Mucosa of descending colon (tissue), 3 donors: ENCODE measurements at regions not wholly inside any gene's neighbourhood (a gene's known extent, or its start where the extent isn't known, plus 50 kb on each side); places are given as distances from the start of the nearest gene placed in this dataset.
"Not testable (repeated sequence)": the region's sequence is repeated elsewhere in the genome, so short reads cannot be mapped to it uniquely, and the experiment has no call there.

Source experiments
- ATAC-seq: fragments of 200-7000 bp; cut with Tn5 transposase; one replicate; pipeline ENCODE4 v1.9.1; 2020; ENCODE audit warnings: mild to moderate bottlenecking, moderate library complexity
- DNase-seq, 3 donors: peaks; one replicate each; pipeline ENCODE4 v3.0.0-alpha.2; 2020
- H3K36me3 ChIP-seq: fragments of 200-600 bp; one replicate; pipeline ENCODE4 v1.8.0; 2021; ENCODE audit warnings: low read depth, mild to moderate bottlenecking
- H3K4me1 ChIP-seq: fragments of 200-600 bp; one replicate; pipeline ENCODE4 v1.8.0; 2021; ENCODE audit warnings: low read depth, mild to moderate bottlenecking
- H3K4me3 ChIP-seq: fragments of 200-600 bp; one replicate; pipeline ENCODE4 v1.8.0; 2021; ENCODE audit warnings: mild to moderate bottlenecking
- H3K9me3 ChIP-seq: fragments of 200-600 bp; one replicate; pipeline ENCODE4 v1.8.0; 2021; ENCODE audit warnings: mild to moderate bottlenecking
- intact Hi-C, 2 donors: fragments of 100-400 bp; cut with DNase I in 1 of 2; cut with micrococcal nuclease in 1 of 2; formaldehyde crosslinking; loops; one replicate each; pipeline versions ENCODE4 v1.11.0 to v1.11.1; 2022; cut with DNase I, micrococcal nuclease
- TF ChIP-seq, protein P1 (sequence below): fragments of 200-600 bp; IDR thresholded peaks from one replicate; pipeline ENCODE4 v1.8.0; 2022; ENCODE audit warnings: antibody characterized with exemption, mild to moderate bottlenecking
- donor health status: DM: no; HTN: no; CAD: no; lungs with moderate emphysema.
- donor health status: DM: no; HTN: no; CAD: no.
- donor health status: DM: no; HTN: yes; CAD: no.

DNA sequence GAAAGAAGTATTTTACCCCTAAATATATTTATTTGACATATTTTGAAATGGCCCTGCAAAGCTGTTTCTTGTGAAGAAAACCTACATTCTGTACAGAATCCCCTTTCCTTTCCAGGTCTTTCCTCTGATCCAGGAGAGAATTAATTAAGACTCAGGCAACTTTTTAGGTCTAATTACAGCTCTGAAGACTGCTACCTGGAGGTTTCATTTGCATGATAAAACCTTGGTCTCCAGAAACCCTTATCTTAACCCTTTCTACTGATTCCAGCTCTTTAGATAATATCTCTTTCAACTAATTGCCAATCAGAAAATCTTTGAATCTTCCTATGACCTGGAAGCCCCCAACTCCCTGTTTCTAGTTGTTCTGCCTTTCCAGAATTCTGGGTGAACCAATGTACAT lies 224.0 kb downstream of the FAM47A start:
- ATAC-seq (no peak), DNase-seq (no peak)
- H3K9me3 ChIP-seq: no peaks in the 10 kb centered on the region
- H3K4me1 ChIP-seq: no peaks in the 10 kb centered on the region
- intact Hi-C loops: no loop called here
- no peak overlapping the region for H3K4me3 ChIP-seq
- no peaks in the 10 kb centered on the region for H3K36me3 ChIP-seq
- TF ChIP-seq, protein P1, sequence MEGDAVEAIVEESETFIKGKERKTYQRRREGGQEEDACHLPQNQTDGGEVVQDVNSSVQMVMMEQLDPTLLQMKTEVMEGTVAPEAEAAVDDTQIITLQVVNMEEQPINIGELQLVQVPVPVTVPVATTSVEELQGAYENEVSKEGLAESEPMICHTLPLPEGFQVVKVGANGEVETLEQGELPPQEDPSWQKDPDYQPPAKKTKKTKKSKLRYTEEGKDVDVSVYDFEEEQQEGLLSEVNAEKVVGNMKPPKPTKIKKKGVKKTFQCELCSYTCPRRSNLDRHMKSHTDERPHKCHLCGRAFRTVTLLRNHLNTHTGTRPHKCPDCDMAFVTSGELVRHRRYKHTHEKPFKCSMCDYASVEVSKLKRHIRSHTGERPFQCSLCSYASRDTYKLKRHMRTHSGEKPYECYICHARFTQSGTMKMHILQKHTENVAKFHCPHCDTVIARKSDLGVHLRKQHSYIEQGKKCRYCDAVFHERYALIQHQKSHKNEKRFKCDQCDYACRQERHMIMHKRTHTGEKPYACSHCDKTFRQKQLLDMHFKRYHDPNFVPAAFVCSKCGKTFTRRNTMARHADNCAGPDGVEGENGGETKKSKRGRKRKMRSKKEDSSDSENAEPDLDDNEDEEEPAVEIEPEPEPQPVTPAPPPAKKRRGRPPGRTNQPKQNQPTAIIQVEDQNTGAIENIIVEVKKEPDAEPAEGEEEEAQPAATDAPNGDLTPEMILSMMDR: no peak

DNA sequence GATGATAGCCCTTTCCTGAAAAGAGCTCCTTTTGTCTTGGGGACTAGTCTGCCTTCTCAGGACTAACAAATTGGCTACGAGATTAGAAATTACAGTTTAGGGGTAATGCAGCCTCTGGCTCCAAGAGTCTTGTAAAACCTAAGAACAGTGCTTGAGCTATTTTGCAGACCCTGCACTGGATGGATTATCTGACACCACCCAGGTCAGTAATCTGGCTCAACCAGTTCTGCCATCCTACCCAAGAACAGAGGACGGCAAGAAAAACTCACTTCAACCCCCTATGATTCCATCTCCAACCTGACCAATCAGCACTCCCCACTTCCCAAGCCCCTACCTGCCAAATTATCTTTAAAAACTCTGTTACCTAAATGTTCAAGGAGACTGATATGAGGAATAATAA lies 225.1 kb downstream of the FAM47A start:
- DNase-seq (no peak), ATAC-seq (no peak)
- intact Hi-C loops: no loop called here

DNA sequence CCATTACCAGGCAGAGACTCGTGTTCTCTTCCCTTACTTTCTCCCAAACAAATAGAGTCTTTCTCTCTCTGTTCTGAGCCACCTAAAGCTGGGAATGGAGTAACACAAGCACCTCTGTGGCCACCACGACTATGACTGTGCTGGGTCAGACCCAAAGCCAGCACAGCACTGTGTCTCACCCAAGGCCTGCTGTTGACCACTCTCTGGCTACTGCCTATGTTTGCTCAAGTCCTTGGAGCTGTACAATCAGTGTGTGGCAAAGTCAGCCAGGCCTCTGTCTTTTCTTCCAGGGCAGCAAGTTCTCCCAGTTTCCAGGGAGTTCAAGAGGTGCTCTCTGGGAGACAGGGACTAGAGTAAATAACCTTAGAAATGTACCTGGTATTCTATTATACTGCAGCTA lies 239.4 kb downstream of the FAM47A start:
- Histone ChIP-seq H3K9me3 (peaks cover 6% of the 10 kb centered on the region), H3K4me1 (no peaks in the 10 kb centered on the region), H3K36me3 (no peaks in the 10 kb centered on the region), H3K4me3 (no peak overlapping the region)
- DNase-seq (no peak), ATAC-seq (no peak)
- intact Hi-C loops: no loop called here
- TF ChIP-seq, protein P1: no peak

More for the DNA sequence above, 225.1 kb downstream of the FAM47A start:
- TF ChIP-seq, protein P1: no peak
- Histone ChIP-seq H3K36me3 (no peaks in the 10 kb centered on the region), H3K4me3 (no peak overlapping the region), H3K4me1 (no peaks in the 10 kb centered on the region), H3K9me3 (no peaks in the 10 kb centered on the region)

DNA sequence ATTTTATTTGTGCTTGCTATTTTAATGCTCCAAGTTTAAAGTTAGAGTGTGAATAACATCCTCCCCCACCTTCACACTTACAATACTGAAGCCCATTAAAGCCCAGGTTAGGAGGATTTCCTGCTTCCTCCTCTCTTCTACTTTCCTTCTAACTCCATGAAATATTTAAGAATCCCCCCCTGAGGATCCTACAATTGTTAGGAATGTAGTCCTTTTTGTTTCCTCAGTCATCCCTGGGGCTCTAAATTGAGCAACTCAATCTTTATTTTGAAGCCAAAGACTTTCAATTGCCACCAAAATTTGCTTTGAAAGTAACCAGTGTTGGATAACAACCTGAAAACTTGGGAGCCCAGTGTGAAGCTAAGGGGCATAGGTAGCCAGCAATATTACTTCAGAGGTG lies 276.9 kb downstream of the FAM47A start:
- intact Hi-C loops: no loop called here
- TF ChIP-seq, protein P1: no peak
- Histone ChIP-seq H3K36me3 (no peaks in the 10 kb centered on the region), H3K4me3 (no peak overlapping the region), H3K9me3 (no peaks in the 10 kb centered on the region), H3K4me1 (no peaks in the 10 kb centered on the region)
- no peak for DNase-seq
- ATAC-seq: no peak

DNA sequence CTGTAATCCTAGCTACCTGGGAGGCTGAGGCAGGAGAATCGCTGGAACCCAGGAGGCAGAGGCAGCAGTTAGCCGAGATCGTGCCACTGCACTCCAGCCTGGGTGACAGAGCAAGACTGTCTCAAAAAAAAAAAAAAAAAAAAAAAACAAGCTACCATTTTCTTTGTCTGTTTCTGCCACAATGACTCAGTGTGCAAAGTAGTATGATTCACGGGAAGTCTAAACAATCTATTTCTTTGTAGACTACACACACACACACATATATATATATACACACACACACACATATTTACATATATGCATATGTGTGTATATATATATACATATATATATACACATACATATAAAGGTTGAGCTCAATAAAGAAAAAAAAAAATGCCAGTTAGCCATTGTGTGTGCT lies 280.0 kb downstream of the FAM47A start:
- intact Hi-C loops, ATAC-seq, H3K36me3 ChIP-seq, H3K4me1 ChIP-seq, DNase-seq, H3K4me3 ChIP-seq, H3K9me3 ChIP-seq: not testable (repeated sequence)

DNA sequence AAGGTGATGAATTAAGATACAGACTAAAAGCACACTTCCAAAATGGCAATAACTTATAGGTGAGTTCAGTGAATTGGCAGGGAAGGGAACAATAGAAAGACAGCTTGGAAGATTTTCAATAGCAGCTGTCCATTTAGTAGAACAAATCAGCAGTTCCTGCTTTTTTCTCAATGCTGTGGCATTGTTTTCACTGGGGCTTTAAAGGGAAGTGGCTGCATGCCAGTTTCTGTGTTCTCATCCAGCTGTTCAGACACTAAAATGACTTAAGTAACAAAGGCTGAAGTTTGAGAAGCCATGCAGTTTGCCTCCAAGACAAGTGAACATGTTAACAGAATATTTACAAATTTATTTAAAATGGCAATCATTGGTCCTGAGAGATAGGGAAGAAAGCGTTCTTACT lies 291.9 kb downstream of the FAM47A start:
- H3K36me3 ChIP-seq: no peaks in the 10 kb centered on the region
- intact Hi-C loops: no loop called here
- no peaks in the 10 kb centered on the region for H3K4me1 ChIP-seq
- DNase-seq (no peak), ATAC-seq (no peak)
- TF ChIP-seq, protein P1: no peak
- peaks cover 2% of the 10 kb centered on the region for H3K9me3 ChIP-seq
- H3K4me3 ChIP-seq: no peak overlapping the region
